HEK293 (cell line): ENCODE measurements at regions not wholly inside any gene's neighbourhood (a gene's known extent, or its start where the extent isn't known, plus 50 kb on each side); places are given as distances from the start of the nearest gene placed in this dataset.

ENCODE experiments used
- KLF1 ChIP-seq: fragments of 450-650 bp; formaldehyde crosslinking; IDR thresholded peaks from 2 replicates; pipeline ENCODE4 v1.5.1; 2016; ENCODE audit warnings: missing biosample characterization, missing genetic modification characterization
- KLF7 ChIP-seq: fragments of 450-650 bp; formaldehyde crosslinking; IDR thresholded peaks from 2 replicates; pipeline ENCODE4 v1.5.1; 2016; ENCODE audit warnings: missing biosample characterization, missing genetic modification characterization, borderline replicate concordance
- MZF1 ChIP-seq: fragments of 450-650 bp; formaldehyde crosslinking; IDR thresholded peaks from 2 replicates; pipeline ENCODE4 v1.5.1; 2017; ENCODE audit warnings: missing biosample characterization, missing genetic modification characterization, borderline replicate concordance
- TCF7L2 ChIP-seq: IDR thresholded peaks from 2 replicates; pipeline ENCODE4 v1.6.1; 2011; ENCODE audit warnings: low read depth, mild to moderate bottlenecking, inconsistent platforms, low read length, moderate library complexity, borderline replicate concordance
- ZNF274 ChIP-seq, 2 experiments: fragments of 200-500 bp in 1 of 2; fragments of 450-650 bp in 1 of 2; sonication (Bioruptor generic) in 1 of 2; formaldehyde crosslinking in 1 of 2; IDR thresholded peaks; 2 replicates each; pipeline versions ENCODE4 v1.5.1 to v1.6.1; 2014 to 2016; ENCODE audit warnings: borderline replicate concordance in 1 of 2, inconsistent platforms in 1 of 2, low read length in 1 of 2, missing biosample characterization in 1 of 2, missing genetic modification characterization in 1 of 2
- ZNF596 ChIP-seq: fragments of 450-650 bp; IDR thresholded peaks from 2 replicates; pipeline ENCODE4 v1.5.0; 2018; ENCODE audit warnings: missing biosample characterization, mild to moderate bottlenecking, missing genetic modification characterization, moderate library complexity
- ZNF623 ChIP-seq: fragments of 450-650 bp; formaldehyde crosslinking; IDR thresholded peaks from 2 replicates; pipeline ENCODE4 v1.5.1; 2016; ENCODE audit warnings: missing biosample characterization, missing genetic modification characterization
- TF ChIP-seq, protein P1 (sequence below): fragments of 450-650 bp; formaldehyde crosslinking; IDR thresholded peaks from 2 replicates; pipeline ENCODE4 v1.5.1; 2016; ENCODE audit warnings: missing biosample characterization, missing genetic modification characterization
- TF ChIP-seq, protein P2 (sequence below): fragments of 450-650 bp; formaldehyde crosslinking; IDR thresholded peaks from 2 replicates; pipeline ENCODE4 v1.5.1; 2016; ENCODE audit warnings: missing biosample characterization, missing genetic modification characterization
- TF ChIP-seq, protein P3 (sequence below): fragments of 450-650 bp; IDR thresholded peaks from 2 replicates; pipeline ENCODE4 v1.5.1; 2018; ENCODE audit warnings: missing biosample characterization, missing genetic modification characterization

DNA sequence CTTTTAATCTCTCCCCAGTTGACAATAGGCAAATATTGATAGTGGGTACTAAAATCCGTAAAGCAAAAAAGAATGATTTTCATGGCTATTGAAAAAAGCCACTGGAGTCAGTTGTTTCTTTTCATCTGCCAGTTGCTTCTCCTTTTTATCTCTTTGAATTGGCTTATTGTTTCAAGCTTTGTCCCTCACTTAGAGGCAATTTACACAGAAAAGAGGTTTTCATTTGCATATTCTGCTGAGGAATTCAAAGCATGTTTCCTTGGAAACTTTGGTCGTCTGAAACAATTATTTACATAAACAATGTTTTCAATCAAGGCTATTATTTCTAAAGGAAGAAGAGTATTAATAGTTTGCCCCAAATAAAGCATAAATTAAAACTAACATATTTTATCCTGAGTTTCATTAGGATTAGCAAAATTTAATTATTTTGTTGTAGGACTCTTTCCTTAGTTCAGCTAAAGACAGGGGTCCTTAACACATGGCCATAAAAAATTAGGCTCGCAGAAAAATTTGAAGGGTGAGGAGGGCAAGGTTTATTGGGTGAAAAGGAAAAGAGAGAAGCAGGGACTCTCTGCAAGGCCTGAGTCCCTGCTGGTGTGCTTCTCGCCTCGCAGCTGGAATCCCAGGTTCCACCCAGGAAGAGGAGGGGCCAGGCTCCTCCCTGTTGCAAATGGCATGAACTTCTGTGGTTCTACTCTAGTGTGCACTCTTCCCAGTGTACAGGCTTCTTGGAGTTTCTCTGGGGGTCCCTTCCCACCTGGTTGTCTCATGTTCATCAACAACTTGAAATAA is 138.8 kb upstream of the LAMA2 start:
- TF ChIP-seq TCF7L2 (no peak), ZNF274 (IDR thresholded peaks at IDR 0.05; ENCODE audit: low read length) (no peak), ZNF274 (tag by site-specific recombination; IDR thresholded peaks at IDR 0.05; ENCODE audit: borderline replicate concordance) (no peak), ZNF623 (tag by site-specific recombination) (no peak), KLF1 (tag by site-specific recombination) (no peak), KLF7 (tag by site-specific recombination) (no peak), ZNF596 (tag by site-specific recombination) (no peak), MZF1 (tag by site-specific recombination) (no peak)
- TF ChIP-seq, protein P1, sequence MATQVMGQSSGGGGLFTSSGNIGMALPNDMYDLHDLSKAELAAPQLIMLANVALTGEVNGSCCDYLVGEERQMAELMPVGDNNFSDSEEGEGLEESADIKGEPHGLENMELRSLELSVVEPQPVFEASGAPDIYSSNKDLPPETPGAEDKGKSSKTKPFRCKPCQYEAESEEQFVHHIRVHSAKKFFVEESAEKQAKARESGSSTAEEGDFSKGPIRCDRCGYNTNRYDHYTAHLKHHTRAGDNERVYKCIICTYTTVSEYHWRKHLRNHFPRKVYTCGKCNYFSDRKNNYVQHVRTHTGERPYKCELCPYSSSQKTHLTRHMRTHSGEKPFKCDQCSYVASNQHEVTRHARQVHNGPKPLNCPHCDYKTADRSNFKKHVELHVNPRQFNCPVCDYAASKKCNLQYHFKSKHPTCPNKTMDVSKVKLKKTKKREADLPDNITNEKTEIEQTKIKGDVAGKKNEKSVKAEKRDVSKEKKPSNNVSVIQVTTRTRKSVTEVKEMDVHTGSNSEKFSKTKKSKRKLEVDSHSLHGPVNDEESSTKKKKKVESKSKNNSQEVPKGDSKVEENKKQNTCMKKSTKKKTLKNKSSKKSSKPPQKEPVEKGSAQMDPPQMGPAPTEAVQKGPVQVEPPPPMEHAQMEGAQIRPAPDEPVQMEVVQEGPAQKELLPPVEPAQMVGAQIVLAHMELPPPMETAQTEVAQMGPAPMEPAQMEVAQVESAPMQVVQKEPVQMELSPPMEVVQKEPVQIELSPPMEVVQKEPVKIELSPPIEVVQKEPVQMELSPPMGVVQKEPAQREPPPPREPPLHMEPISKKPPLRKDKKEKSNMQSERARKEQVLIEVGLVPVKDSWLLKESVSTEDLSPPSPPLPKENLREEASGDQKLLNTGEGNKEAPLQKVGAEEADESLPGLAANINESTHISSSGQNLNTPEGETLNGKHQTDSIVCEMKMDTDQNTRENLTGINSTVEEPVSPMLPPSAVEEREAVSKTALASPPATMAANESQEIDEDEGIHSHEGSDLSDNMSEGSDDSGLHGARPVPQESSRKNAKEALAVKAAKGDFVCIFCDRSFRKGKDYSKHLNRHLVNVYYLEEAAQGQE: no peak
- TF ChIP-seq, protein P2, sequence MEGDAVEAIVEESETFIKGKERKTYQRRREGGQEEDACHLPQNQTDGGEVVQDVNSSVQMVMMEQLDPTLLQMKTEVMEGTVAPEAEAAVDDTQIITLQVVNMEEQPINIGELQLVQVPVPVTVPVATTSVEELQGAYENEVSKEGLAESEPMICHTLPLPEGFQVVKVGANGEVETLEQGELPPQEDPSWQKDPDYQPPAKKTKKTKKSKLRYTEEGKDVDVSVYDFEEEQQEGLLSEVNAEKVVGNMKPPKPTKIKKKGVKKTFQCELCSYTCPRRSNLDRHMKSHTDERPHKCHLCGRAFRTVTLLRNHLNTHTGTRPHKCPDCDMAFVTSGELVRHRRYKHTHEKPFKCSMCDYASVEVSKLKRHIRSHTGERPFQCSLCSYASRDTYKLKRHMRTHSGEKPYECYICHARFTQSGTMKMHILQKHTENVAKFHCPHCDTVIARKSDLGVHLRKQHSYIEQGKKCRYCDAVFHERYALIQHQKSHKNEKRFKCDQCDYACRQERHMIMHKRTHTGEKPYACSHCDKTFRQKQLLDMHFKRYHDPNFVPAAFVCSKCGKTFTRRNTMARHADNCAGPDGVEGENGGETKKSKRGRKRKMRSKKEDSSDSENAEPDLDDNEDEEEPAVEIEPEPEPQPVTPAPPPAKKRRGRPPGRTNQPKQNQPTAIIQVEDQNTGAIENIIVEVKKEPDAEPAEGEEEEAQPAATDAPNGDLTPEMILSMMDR: no peak
- TF ChIP-seq, protein P3, sequence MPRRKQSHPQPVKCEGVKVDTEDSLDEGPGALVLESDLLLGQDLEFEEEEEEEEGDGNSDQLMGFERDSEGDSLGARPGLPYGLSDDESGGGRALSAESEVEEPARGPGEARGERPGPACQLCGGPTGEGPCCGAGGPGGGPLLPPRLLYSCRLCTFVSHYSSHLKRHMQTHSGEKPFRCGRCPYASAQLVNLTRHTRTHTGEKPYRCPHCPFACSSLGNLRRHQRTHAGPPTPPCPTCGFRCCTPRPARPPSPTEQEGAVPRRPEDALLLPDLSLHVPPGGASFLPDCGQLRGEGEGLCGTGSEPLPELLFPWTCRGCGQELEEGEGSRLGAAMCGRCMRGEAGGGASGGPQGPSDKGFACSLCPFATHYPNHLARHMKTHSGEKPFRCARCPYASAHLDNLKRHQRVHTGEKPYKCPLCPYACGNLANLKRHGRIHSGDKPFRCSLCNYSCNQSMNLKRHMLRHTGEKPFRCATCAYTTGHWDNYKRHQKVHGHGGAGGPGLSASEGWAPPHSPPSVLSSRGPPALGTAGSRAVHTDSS: no peak
